Neural cell (in vitro differentiated cells): ENCODE measurements at regions not wholly inside any gene's neighbourhood (a gene's known extent, or its start where the extent isn't known, plus 50 kb on each side); places are given as distances from the start of the nearest gene placed in this dataset.

ENCODE experiments used
- H2AFZ ChIP-seq: fragments of 200-600, 300-800 bp; sonication (generic), shearing (Covaris generic); 2 replicates; pipeline ENCODE4 v1.6.0; 2014; ENCODE audit warnings: low read depth, mild to moderate bottlenecking, antibody characterized with exemption, low read length, moderate library complexity
- H3F3A ChIP-seq: fragments of 200-600 bp; shearing (Covaris generic); 2 replicates; pipeline ENCODE4 v1.6.1; 2016; ENCODE audit warnings: mild to moderate bottlenecking, moderate library complexity, mixed read lengths, antibody characterized with exemption, low read length; ENCODE audit not compliant: insufficient read depth, poor library complexity, severe bottlenecking
- H3K27ac ChIP-seq: fragments of 200-600, 300-800 bp; sonication (generic), shearing (Covaris generic); 2 replicates; pipeline ENCODE4 v1.5.1; 2014; ENCODE audit warnings: mild to moderate bottlenecking, low read length, moderate library complexity
- H3K27me3 ChIP-seq: fragments of 300-800, 200-600 bp; sonication (generic), shearing (Covaris generic); 2 replicates; pipeline ENCODE4 v1.6.0; 2014; ENCODE audit warnings: mild to moderate bottlenecking, low read depth, low read length, moderate library complexity; ENCODE audit not compliant: insufficient read depth
- H3K36me3 ChIP-seq: fragments of 300-800, 200-600 bp; sonication (generic), shearing (Covaris generic); 2 replicates; pipeline ENCODE4 v1.5.1; 2014; ENCODE audit warnings: mild to moderate bottlenecking, antibody characterized with exemption, low read length, moderate library complexity; ENCODE audit not compliant: insufficient read depth
- H3K4me2 ChIP-seq: fragments of 300-800, 200-600 bp; sonication (generic), shearing (Covaris generic); 2 replicates; pipeline ENCODE4 v1.6.0; 2014; ENCODE audit warnings: mild to moderate bottlenecking, low read length
- H3K4me3 ChIP-seq: fragments of 300-800, 200-600 bp; sonication (generic), shearing (Covaris generic); 2 replicates; pipeline ENCODE4 v1.5.1; 2014; ENCODE audit warnings: mild to moderate bottlenecking, low read length, moderate library complexity
- H3K79me2 ChIP-seq: fragments of 200-600 bp; shearing (Covaris generic); replicated peaks from 2 replicates; pipeline ENCODE4 v1.6.0; 2014; ENCODE audit warnings: mild to moderate bottlenecking, low read length, moderate library complexity; ENCODE audit not compliant: insufficient read depth
- H3K9ac ChIP-seq: fragments of 300-800, 200-600 bp; sonication (generic), shearing (Covaris generic); 2 replicates; pipeline ENCODE4 v1.6.1; 2016; ENCODE audit warnings: mild to moderate bottlenecking, low read length, mixed read lengths
- H3K9me2 ChIP-seq: fragments of 200-600 bp; shearing (Covaris generic); 2 replicates; pipeline ENCODE4 v1.6.1; 2016; ENCODE audit warnings: mild to moderate bottlenecking, low read length, mixed read lengths; ENCODE audit not compliant: insufficient read depth
- H3K9me3 ChIP-seq: fragments of 200-600, 300-800 bp; sonication (generic), shearing (Covaris generic); 2 replicates; pipeline ENCODE4 v1.6.1; 2016; ENCODE audit warnings: mild to moderate bottlenecking, mixed run types, low read length, moderate library complexity, mixed read lengths
- H4K20me1 ChIP-seq: fragments of 200-600 bp; shearing (Covaris generic); 2 replicates; pipeline ENCODE4 v1.6.1; 2016; ENCODE audit warnings: mild to moderate bottlenecking, mixed run types; ENCODE audit not compliant: insufficient read depth
- CTCF ChIP-seq: fragments of 450-650 bp; IDR thresholded peaks from 2 replicates; pipeline ENCODE4 v1.5.1; 2014; ENCODE audit warnings: antibody characterized with exemption, mild to moderate bottlenecking, moderate library complexity; ENCODE audit not compliant: poor library complexity, severe bottlenecking
- EP300 ChIP-seq: fragments of 450-650 bp; conservative IDR thresholded peaks from 2 replicates; pipeline ENCODE4 v1.6.1; 2014; ENCODE audit warnings: antibody characterized with exemption, mild to moderate bottlenecking, moderate library complexity; ENCODE audit not compliant: poor library complexity, severe bottlenecking
- EZH2 ChIP-seq: fragments of 200-600, 300-800 bp; shearing (Covaris generic), sonication (generic); IDR thresholded peaks from 2 replicates; pipeline ENCODE4 v1.6.1; 2014; ENCODE audit warnings: antibody characterized with exemption, low read length, borderline replicate concordance, mild to moderate bottlenecking; ENCODE audit not compliant: insufficient read depth, poor library complexity, severe bottlenecking
- MXI1 ChIP-seq: fragments of 450-650 bp; conservative IDR thresholded peaks from 2 replicates; pipeline ENCODE4 v1.6.1; 2014; ENCODE audit warnings: antibody characterized with exemption, mild to moderate bottlenecking; ENCODE audit not compliant: poor library complexity, severe bottlenecking
- POLR2AphosphoS5 ChIP-seq: IDR thresholded peaks from 2 replicates; pipeline ENCODE4 v1.6.1; 2012
- RAD21 ChIP-seq: fragments of 450-650 bp; conservative IDR thresholded peaks from 2 replicates; pipeline ENCODE4 v1.6.1; 2014; ENCODE audit warnings: antibody characterized with exemption, mild to moderate bottlenecking, moderate library complexity
- REST ChIP-seq: IDR thresholded peaks from 2 replicates; pipeline ENCODE4 v1.6.1; 2012; ENCODE audit warnings: borderline replicate concordance
- SMC3 ChIP-seq: fragments of 450-650 bp; conservative IDR thresholded peaks from 2 replicates; pipeline ENCODE4 v1.6.1; 2014; ENCODE audit warnings: antibody characterized with exemption, mild to moderate bottlenecking, moderate library complexity; ENCODE audit not compliant: poor library complexity
- TAF1 ChIP-seq: IDR thresholded peaks from 2 replicates; pipeline ENCODE4 v1.6.1; 2012; ENCODE audit warnings: low read depth

GRCh38 chr4:24443200-24443599 lies 141.2 kb downstream of the DHX15 start:
- H3K27ac ChIP-seq, result no peak overlapping the region
- H3K36me3 ChIP-seq, result no peaks in the 10 kb centered on the region
- TF ChIP-seq RAD21 (no peak), MXI1 (no peak), REST (no peak), EZH2 (no peak), EP300 (no peak), SMC3 (no peak), POLR2AphosphoS5 (no peak), CTCF (no peak), TAF1 (no peak)
- H3K9me3 ChIP-seq, result no peaks in the 10 kb centered on the region
- H3K9me2 ChIP-seq, result no peaks in the 10 kb centered on the region
- no peak overlapping the region for H3K4me2 ChIP-seq
- H3K9ac ChIP-seq, result no peak overlapping the region
- H3F3A ChIP-seq, result no peaks in the 10 kb centered on the region
- H4K20me1 ChIP-seq, result no peaks in the 10 kb centered on the region
- H3K4me3 ChIP-seq, result no peak overlapping the region
- no peaks in the 10 kb centered on the region for H3K27me3 ChIP-seq
- no peak overlapping the region for H2AFZ ChIP-seq
- H3K79me2 ChIP-seq, result no peaks in the 10 kb centered on the region

- TF ChIP-seq REST (no peak), MXI1 (no peak), EZH2 (no peak), POLR2AphosphoS5 (no peak), CTCF (no peak)
- Histone ChIP-seq H3K27ac (no peak overlapping the region), H3K9me3 (no peaks in the 10 kb centered on the region), H2AFZ (no peak overlapping the region), H3K4me2 (no peak overlapping the region), H3K27me3 (no peaks in the 10 kb centered on the region), H3K4me3 (no peak overlapping the region), H4K20me1 (no peaks in the 10 kb centered on the region), H3F3A (no peaks in the 10 kb centered on the region), H3K79me2 (no peaks in the 10 kb centered on the region), H3K9me2 (no peaks in the 10 kb centered on the region), H3K36me3 (no peaks in the 10 kb centered on the region), H3K9ac (no peak overlapping the region)
Observed at GRCh38 chr4:24440765-24441164, 143.6 kb downstream of the DHX15 start.
